ENCODE measurements at regions not wholly inside any gene's neighbourhood (a gene's known extent, or its start where the extent isn't known, plus 50 kb on each side); places are given as distances from the start of the nearest gene placed in this dataset.

- TF ChIP-seq CHD7 (IDR thresholded peaks at IDR 0.05; ENCODE audit: insufficient replicate concordance, low read length), result no peak
- TF ChIP-seq HDAC2 (IDR thresholded peaks at IDR 0.05; ENCODE audit: borderline replicate concordance in 1 of 2, low read depth in 2 of 2, low read length in 2 of 2), result no peak
- no peak for TF ChIP-seq SIRT6 (IDR thresholded peaks at IDR 0.05; ENCODE audit: low read length)
- TF ChIP-seq EGR1 (IDR thresholded peaks at IDR 0.05; ENCODE audit: borderline replicate concordance, low read depth, low read length), result no peak
- TF ChIP-seq ZNF274 (IDR thresholded peaks at IDR 0.05; ENCODE audit: borderline replicate concordance, extremely low read depth, low read length), result no peak
- no peak for TF ChIP-seq PHF8 (conservative IDR thresholded peaks at IDR 0.05; ENCODE audit: low read depth, low read length)
- no peak for TF ChIP-seq TBP (IDR thresholded peaks at IDR 0.05; ENCODE audit: low read depth, low read length)
- TF ChIP-seq ATF3 (IDR thresholded peaks at IDR 0.05; ENCODE audit: insufficient read depth, low read depth, low read length), result no peak
- no peak for TF ChIP-seq TEAD4 (IDR thresholded peaks at IDR 0.05; ENCODE audit: low read depth, low read length)
Measured at GRCh38 chr19:30932854-30933253, 416.4 kb downstream of the TSHZ3 start (continued).
